GM19043 (cell line): ENCODE measurements at regions not wholly inside any gene's neighbourhood (a gene's known extent, or its start where the extent isn't known, plus 50 kb on each side); places are given as distances from the start of the nearest gene placed in this dataset.
"Not testable (repeated sequence)": the region's sequence is repeated elsewhere in the genome, so short reads cannot be mapped to it uniquely, and the experiment has no call there.

Experiments
- ATAC-seq: cut with Tn5 transposase; IDR thresholded peaks from one replicate; pipeline ENCODE4 v1.9.1; 2021; ENCODE audit warnings: low read depth; ENCODE audit not compliant: unreplicated experiment

GRCh38 chr6:71810880-71811279 lies 75.5 kb upstream of the RIMS1 start:
- no peak for ATAC-seq

- ATAC-seq = no peak
Observed at GRCh38 chr6:71822625-71823024, 63.7 kb upstream of the RIMS1 start.

GRCh38 chr6:71832110-71832764 lies 54.1 kb upstream of the RIMS1 start:
- ATAC-seq = not testable (repeated sequence)
